PC-3 (cell line): ENCODE measurements at regions not wholly inside any gene's neighbourhood (a gene's known extent, or its start where the extent isn't known, plus 50 kb on each side); places are given as distances from the start of the nearest gene placed in this dataset.

Experiments
- ATAC-seq: fragments of 200-7000 bp; cut with Tn5 transposase; 2 replicates; pipeline ENCODE4 v1.9.1; 2020; ENCODE audit warnings: mild to moderate bottlenecking, moderate library complexity
- BruUV-seq: library from RNA; stranded (reverse); fragments of 400-500 nt; replicated peaks from 2 replicates; lab custom pipeline; 2021; lab: Mats Ljungman, UMichigan
- CTCF ChIA-PET: fragments of 300-600 bp; sonication (Branson Sonifier 250); formaldehyde crosslinking; loops from one replicate; lab custom pipeline; 2022; ENCODE audit warnings: antibody characterized with exemption; lab: Charles Lee
- POLR2A ChIA-PET: fragments of 300-600 bp; sonication (Branson Sonifier 250); formaldehyde crosslinking; loops from one replicate; lab custom pipeline; 2022; ENCODE audit warnings: antibody characterized with exemption; ENCODE audit not compliant: unreplicated experiment; lab: Charles Lee
- DNase-seq: peaks from one replicate; pipeline ENCODE4 v3.0.0-alpha.2; 2015
- H2AFZ ChIP-seq: fragments of 300-600 bp; sonication (generic); 2 replicates; pipeline ENCODE4 v1.6.0; 2016; ENCODE audit warnings: antibody characterized with exemption, low read length
- H3F3A ChIP-seq: fragments of 300-600 bp; sonication (generic); one replicate; pipeline ENCODE4 v1.6.0; 2017; ENCODE audit warnings: antibody characterized with exemption, low read length, control low read depth, mild to moderate bottlenecking; ENCODE audit not compliant: unreplicated experiment
- H3K27ac ChIP-seq: fragments of 300-600 bp; sonication (generic); 2 replicates; pipeline ENCODE4 v1.5.1; 2016; ENCODE audit warnings: mild to moderate bottlenecking, low read length
- H3K27me3 ChIP-seq: fragments of 300-600 bp; sonication (generic); 2 replicates; pipeline ENCODE4 v1.6.1; 2016; ENCODE audit warnings: low read length, mixed read lengths
- H3K36me3 ChIP-seq: fragments of 300-600 bp; sonication (generic); 2 replicates; pipeline ENCODE4 v1.6.1; 2016; ENCODE audit warnings: low read depth, mixed run types, low read length, mixed read lengths
- H3K4me1 ChIP-seq: fragments of 300-600 bp; sonication (generic); 2 replicates; pipeline ENCODE4 v1.5.1; 2016; ENCODE audit warnings: low read length; ENCODE audit not compliant: insufficient read depth
- H3K4me2 ChIP-seq: fragments of 300-600 bp; sonication (generic); 2 replicates; pipeline ENCODE4 v1.6.0; 2016; ENCODE audit warnings: low read length
- H3K4me3 ChIP-seq: fragments of 300-600 bp; sonication (generic); 2 replicates; pipeline ENCODE4 v1.5.1; 2016; ENCODE audit warnings: mild to moderate bottlenecking, low read length, mixed read lengths
- H3K79me2 ChIP-seq: fragments of 300-600 bp; sonication (generic); 2 replicates; pipeline ENCODE4 v1.6.1; 2017; ENCODE audit warnings: low read length, mixed read lengths
- H3K9ac ChIP-seq: fragments of 300-600 bp; sonication (generic); 2 replicates; pipeline ENCODE4 v1.6.0; 2016; ENCODE audit warnings: mild to moderate bottlenecking, low read length
- H3K9me2 ChIP-seq: fragments of 300-600 bp; sonication (generic); replicated peaks from 2 replicates; pipeline ENCODE4 v1.6.1; 2016; ENCODE audit warnings: mixed run types, low read length, mixed read lengths
- H3K9me3 ChIP-seq: fragments of 300-600 bp; sonication (generic); 2 replicates; pipeline ENCODE4 v1.6.1; 2016; ENCODE audit warnings: low read length, mixed read lengths
- H4K20me1 ChIP-seq: fragments of 300-600 bp; sonication (generic); 2 replicates; pipeline ENCODE4 v1.6.1; 2016; ENCODE audit warnings: low read length, mixed read lengths
- EZH2 ChIP-seq: fragments of 300-600 bp; sonication (generic); IDR thresholded peaks from one replicate; pipeline ENCODE4 v1.6.1; 2017; ENCODE audit warnings: antibody characterized with exemption, mild to moderate bottlenecking, low read length; ENCODE audit not compliant: unreplicated experiment
- EZH2phosphoT487 ChIP-seq: fragments of 300-600 bp; sonication (generic); IDR thresholded peaks from 2 replicates; pipeline ENCODE4 v1.6.1; 2018; ENCODE audit warnings: mild to moderate bottlenecking, antibody characterized with exemption, low read length, borderline replicate concordance
- intact Hi-C: fragments of 100-400 bp; cut with micrococcal nuclease; formaldehyde crosslinking; loops from 2 replicates; pipeline ENCODE4 v1.9.0; 2023
- TF ChIP-seq, protein P1 (sequence below): fragments of 300-600 bp; sonication (generic); conservative IDR thresholded peaks from 2 replicates; pipeline ENCODE4 v1.5.1; 2017; ENCODE audit warnings: antibody characterized with exemption, low read depth, mild to moderate bottlenecking, low read length

DNA sequence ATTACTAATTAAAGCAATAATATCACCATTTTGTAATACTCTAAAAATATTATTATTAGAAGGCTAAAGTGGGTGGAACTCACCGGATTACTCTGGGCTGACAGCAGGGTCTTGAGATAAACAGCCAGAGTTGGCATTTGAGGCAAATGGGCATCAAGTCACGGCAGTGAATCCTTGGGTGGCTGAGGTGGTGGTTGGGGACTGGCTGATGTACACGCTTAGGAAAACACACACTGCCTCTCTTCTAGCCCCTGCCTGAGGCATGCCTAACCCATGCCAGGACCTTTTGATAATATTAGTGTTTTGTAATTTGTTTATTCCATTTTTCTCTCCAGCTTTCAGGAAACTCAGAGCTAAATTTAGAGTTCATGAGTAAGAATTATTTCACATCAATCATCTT is 76.8 kb downstream of the ACKR3 start:
- H2AFZ ChIP-seq = no peak overlapping the region
- no peak overlapping the region for H3K4me3 ChIP-seq
- no peak overlapping the region for H3K27ac ChIP-seq
- no peaks in the 10 kb centered on the region for H4K20me1 ChIP-seq
- H3K9me3 ChIP-seq = no peaks in the 10 kb centered on the region
- H3K36me3 ChIP-seq = no peaks in the 10 kb centered on the region
- DNase-seq (no peak), ATAC-seq (no peak)
- BruUV-seq = no TSS peak
- no peak overlapping the region for H3K4me2 ChIP-seq
- POLR2A ChIA-PET = no interaction called here
- no peak overlapping the region for H3K9ac ChIP-seq
- intact Hi-C loops = no loop called here
- no peaks in the 10 kb centered on the region for H3K9me2 ChIP-seq
- TF ChIP-seq, protein P1, sequence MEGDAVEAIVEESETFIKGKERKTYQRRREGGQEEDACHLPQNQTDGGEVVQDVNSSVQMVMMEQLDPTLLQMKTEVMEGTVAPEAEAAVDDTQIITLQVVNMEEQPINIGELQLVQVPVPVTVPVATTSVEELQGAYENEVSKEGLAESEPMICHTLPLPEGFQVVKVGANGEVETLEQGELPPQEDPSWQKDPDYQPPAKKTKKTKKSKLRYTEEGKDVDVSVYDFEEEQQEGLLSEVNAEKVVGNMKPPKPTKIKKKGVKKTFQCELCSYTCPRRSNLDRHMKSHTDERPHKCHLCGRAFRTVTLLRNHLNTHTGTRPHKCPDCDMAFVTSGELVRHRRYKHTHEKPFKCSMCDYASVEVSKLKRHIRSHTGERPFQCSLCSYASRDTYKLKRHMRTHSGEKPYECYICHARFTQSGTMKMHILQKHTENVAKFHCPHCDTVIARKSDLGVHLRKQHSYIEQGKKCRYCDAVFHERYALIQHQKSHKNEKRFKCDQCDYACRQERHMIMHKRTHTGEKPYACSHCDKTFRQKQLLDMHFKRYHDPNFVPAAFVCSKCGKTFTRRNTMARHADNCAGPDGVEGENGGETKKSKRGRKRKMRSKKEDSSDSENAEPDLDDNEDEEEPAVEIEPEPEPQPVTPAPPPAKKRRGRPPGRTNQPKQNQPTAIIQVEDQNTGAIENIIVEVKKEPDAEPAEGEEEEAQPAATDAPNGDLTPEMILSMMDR = no peak
- no peak for TF ChIP-seq EZH2
- no peaks in the 10 kb centered on the region for H3K27me3 ChIP-seq
- no peaks in the 10 kb centered on the region for H3K79me2 ChIP-seq
- CTCF ChIA-PET = no interaction called here
- peaks cover 4% of the 10 kb centered on the region; the same call in 1 of the 2 replicates for H3K4me1 ChIP-seq
- H3F3A ChIP-seq = no peaks in the 10 kb centered on the region

DNA sequence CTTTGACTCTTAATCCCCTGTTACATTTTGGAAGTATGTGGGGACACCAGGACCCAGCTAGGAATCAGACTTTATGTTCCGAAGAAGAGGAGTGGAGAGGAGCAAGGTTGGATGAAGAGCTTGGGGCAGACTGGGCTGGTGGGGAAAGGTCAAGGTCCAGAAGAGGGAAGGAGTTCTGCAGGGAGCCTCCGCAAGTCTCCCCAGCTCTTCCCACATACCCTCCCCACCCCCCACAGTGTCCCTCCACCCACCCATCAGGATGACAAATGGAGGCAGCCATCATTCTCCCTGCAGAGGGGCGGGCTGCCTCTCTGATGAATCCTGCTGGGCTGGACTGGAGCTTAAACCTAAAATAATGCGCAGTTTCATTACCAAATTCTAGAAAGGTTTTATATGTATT is 77.2 kb downstream of the ACKR3 start:
- Histone ChIP-seq H3K27ac (no peak overlapping the region), H3K36me3 (no peaks in the 10 kb centered on the region), H3K9me2 (no peaks in the 10 kb centered on the region), H3K4me2 (no peak overlapping the region), H3F3A (no peaks in the 10 kb centered on the region), H3K27me3 (no peaks in the 10 kb centered on the region), H2AFZ (no peak overlapping the region), H3K9me3 (no peaks in the 10 kb centered on the region), H3K4me3 (no peak overlapping the region), H4K20me1 (no peaks in the 10 kb centered on the region), H3K4me1 (peaks cover 4% of the 10 kb centered on the region; the same call in 1 of the 2 replicates), H3K79me2 (no peaks in the 10 kb centered on the region), H3K9ac (no peak overlapping the region)
- ChIA-PET CTCF (no interaction called here), POLR2A (no interaction called here)
- TF ChIP-seq EZH2 (no peak), EZH2phosphoT487 (no peak)
- TF ChIP-seq, protein P1 = no peak
- no TSS peak for BruUV-seq
- DNase-seq = no peak
- intact Hi-C loops = no loop called here
- ATAC-seq = no peak

DNA sequence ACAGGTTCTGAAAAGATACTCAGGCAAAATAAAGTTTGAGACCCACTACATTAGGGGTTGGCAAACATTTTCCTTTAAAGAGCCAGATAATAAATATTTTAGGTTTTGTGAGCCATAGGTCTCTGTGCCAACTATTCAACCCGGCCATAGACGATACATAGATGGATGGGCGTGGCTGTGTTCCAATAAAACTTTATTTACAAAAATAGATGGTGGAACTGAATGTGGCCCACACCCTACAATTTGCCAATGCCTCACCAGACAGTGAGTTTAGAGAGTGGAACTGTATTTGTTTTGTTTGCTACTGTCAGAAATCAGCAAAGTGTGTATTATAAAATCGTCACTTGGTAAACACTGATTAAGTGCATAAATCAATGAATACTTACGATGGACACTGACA is 78.0 kb downstream of the ACKR3 start:
- no peaks in the 10 kb centered on the region for H3K27me3 ChIP-seq
- DNase-seq = no peak
- H3K9ac ChIP-seq = no peak overlapping the region
- no peaks in the 10 kb centered on the region for H3K79me2 ChIP-seq
- H3K4me1 ChIP-seq = peaks cover 4% of the 10 kb centered on the region; the same call in 1 of the 2 replicates
- ATAC-seq = no peak
- no peak overlapping the region for H3K27ac ChIP-seq
- H3F3A ChIP-seq = no peaks in the 10 kb centered on the region
- intact Hi-C loops = no loop called here
- H3K36me3 ChIP-seq = no peaks in the 10 kb centered on the region
- H3K9me2 ChIP-seq = no peaks in the 10 kb centered on the region
- H3K4me2 ChIP-seq = no peak overlapping the region
- no peak overlapping the region for H3K4me3 ChIP-seq
- ChIA-PET POLR2A (no interaction called here), CTCF (no interaction called here)
- H3K9me3 ChIP-seq = no peaks in the 10 kb centered on the region
- TF ChIP-seq, protein P1 = no peak
- TF ChIP-seq EZH2 (no peak), EZH2phosphoT487 (no peak)
- H4K20me1 ChIP-seq = no peaks in the 10 kb centered on the region
- H2AFZ ChIP-seq = no peak overlapping the region
- no TSS peak for BruUV-seq
